WTC11 (cell line): ENCODE measurements at regions not wholly inside any gene's neighbourhood (a gene's known extent, or its start where the extent isn't known, plus 50 kb on each side); places are given as distances from the start of the nearest gene placed in this dataset.

Experiments used
- ATAC-seq: fragments of 200-7000 bp; cut with Tn5 transposase; 2 replicates; pipeline ENCODE4 v1.10.0; 2021; ENCODE audit warnings: mild to moderate bottlenecking, moderate library complexity
- CTCF ChIA-PET: fragments of 300-600 bp; sonication (Branson Sonifier 250); formaldehyde crosslinking; loops from one replicate; lab custom pipeline; 2021; ENCODE audit warnings: antibody characterized with exemption; lab: Charles Lee
- POLR2A ChIA-PET: fragments of 350-600 bp; sonication (Branson Sonifier 250); formaldehyde crosslinking; loops from one replicate; lab custom pipeline; 2021; ENCODE audit warnings: antibody characterized with exemption; lab: Charles Lee
- DNase-seq: peaks from one replicate; pipeline ENCODE4 v3.0.0; 2021; ENCODE audit warnings: low spot score
- H3K27ac Mint-ChIP-seq: 2 replicates; pipeline ENCODE4 v1.8.0; 2021; ENCODE audit warnings: mixed read lengths
- H3K27me3 Mint-ChIP-seq: 2 replicates; pipeline ENCODE4 v1.8.0; 2021; ENCODE audit warnings: low read depth, mild to moderate bottlenecking, moderate library complexity, mixed read lengths
- H3K36me3 Mint-ChIP-seq: 2 replicates; pipeline ENCODE4 v1.8.0; 2021; ENCODE audit warnings: mixed read lengths
- H3K4me1 Mint-ChIP-seq: 2 replicates; pipeline ENCODE4 v1.8.0; 2022; ENCODE audit warnings: mixed read lengths
- H3K4me3 Mint-ChIP-seq: 2 replicates; pipeline ENCODE4 v1.8.0; 2021; ENCODE audit warnings: mild to moderate bottlenecking, moderate library complexity, mixed read lengths
- H3K9me3 Mint-ChIP-seq: 2 replicates; pipeline ENCODE4 v1.8.0; 2021; ENCODE audit warnings: mixed read lengths
- ATF2 ChIP-seq: sonication (generic); formaldehyde crosslinking; IDR thresholded peaks from 2 replicates; pipeline ENCODE4 v1.8.1; 2022; ENCODE audit warnings: low read depth, missing genetic modification reagents, borderline replicate concordance
- ERG ChIP-seq: fragments of 250-450 bp; sonication (Bioruptor Pico); IDR thresholded peaks from 2 replicates; pipeline ENCODE4 v1.8.0; 2021; ENCODE audit warnings: mild to moderate bottlenecking
- ETV6 ChIP-seq: sonication (generic); formaldehyde crosslinking; IDR thresholded peaks from 2 replicates; pipeline ENCODE4 v1.8.1; 2022; ENCODE audit warnings: mild to moderate bottlenecking, missing genetic modification reagents
- FOXJ3 ChIP-seq: sonication (generic); formaldehyde crosslinking; IDR thresholded peaks from 2 replicates; pipeline ENCODE4 v1.9.0; 2021; ENCODE audit warnings: missing genetic modification reagents, mild to moderate bottlenecking, borderline replicate concordance
- HMGA2 ChIP-seq: fragments of 250-450 bp; sonication (Bioruptor Pico); IDR thresholded peaks from 2 replicates; pipeline ENCODE4 v1.4.0; 2021; ENCODE audit warnings: mild to moderate bottlenecking, moderate library complexity
- JAZF1 ChIP-seq: fragments of 250-450 bp; sonication (Bioruptor Pico); IDR thresholded peaks from 2 replicates; pipeline ENCODE4 v1.9.0; 2021; ENCODE audit warnings: moderate library complexity, mild to moderate bottlenecking, inconsistent platforms
- NFATC4 ChIP-seq: fragments of 250-450 bp; sonication (Bioruptor Pico); IDR thresholded peaks from 2 replicates; pipeline ENCODE4 v1.9.0; 2021; ENCODE audit warnings: mild to moderate bottlenecking
- NR2C2 ChIP-seq: sonication (generic); formaldehyde crosslinking; IDR thresholded peaks from 2 replicates; pipeline ENCODE4 v1.8.0; 2022; ENCODE audit warnings: mild to moderate bottlenecking, missing genetic modification reagents
- RELA ChIP-seq: sonication (generic); formaldehyde crosslinking; IDR thresholded peaks from 2 replicates; pipeline ENCODE4 v1.8.1; 2022; ENCODE audit warnings: missing genetic modification reagents, mild to moderate bottlenecking, borderline replicate concordance
- RORB ChIP-seq: fragments of 250-450 bp; sonication (Bioruptor Pico); IDR thresholded peaks from 2 replicates; pipeline ENCODE4 v1.9.0; 2021; ENCODE audit warnings: mild to moderate bottlenecking
- SMAD3 ChIP-seq: sonication (generic); formaldehyde crosslinking; IDR thresholded peaks from 2 replicates; pipeline ENCODE4 v1.8.0; 2022; ENCODE audit warnings: missing genetic modification reagents, mild to moderate bottlenecking, borderline replicate concordance
- SMAD4 ChIP-seq: sonication (generic); formaldehyde crosslinking; IDR thresholded peaks from 2 replicates; pipeline ENCODE4 v1.8.0; 2022; ENCODE audit warnings: mild to moderate bottlenecking, missing genetic modification reagents
- SOX15 ChIP-seq: fragments of 250-450 bp; sonication (Bioruptor Pico); IDR thresholded peaks from 2 replicates; pipeline ENCODE4 v1.9.0; 2021; ENCODE audit warnings: mild to moderate bottlenecking
- TEAD4 ChIP-seq: sonication (generic); formaldehyde crosslinking; IDR thresholded peaks from 2 replicates; pipeline ENCODE4 v1.8.0; 2022; ENCODE audit warnings: mild to moderate bottlenecking, missing genetic modification reagents
- TP53 ChIP-seq: sonication (generic); formaldehyde crosslinking; IDR thresholded peaks from 2 replicates; pipeline ENCODE4 v1.8.1; 2023; ENCODE audit warnings: mild to moderate bottlenecking, missing genetic modification reagents
- ZBTB43 ChIP-seq: sonication (generic); formaldehyde crosslinking; IDR thresholded peaks from 2 replicates; pipeline ENCODE4 v1.8.1; 2023; ENCODE audit warnings: mild to moderate bottlenecking, missing genetic modification reagents
- ZNF232 ChIP-seq: sonication (generic); formaldehyde crosslinking; IDR thresholded peaks from 2 replicates; pipeline ENCODE4 v1.8.0; 2022; ENCODE audit warnings: mild to moderate bottlenecking, missing genetic modification reagents
- ZNF281 ChIP-seq: sonication (generic); formaldehyde crosslinking; IDR thresholded peaks from 2 replicates; pipeline ENCODE4 v1.8.0; 2023; ENCODE audit warnings: mild to moderate bottlenecking, missing genetic modification reagents
- ZNF416 ChIP-seq: fragments of 250-450 bp; sonication (Bioruptor Pico); IDR thresholded peaks from 2 replicates; pipeline ENCODE4 v1.9.0; 2021; ENCODE audit warnings: mild to moderate bottlenecking, inconsistent platforms
- ZNF671 ChIP-seq: fragments of 250-450 bp; sonication (Bioruptor Pico); IDR thresholded peaks from 2 replicates; pipeline ENCODE4 v1.8.0; 2021; ENCODE audit warnings: mild to moderate bottlenecking
- TF ChIP-seq, protein P1 (sequence below): sonication (generic); formaldehyde crosslinking; IDR thresholded peaks from 2 replicates; pipeline ENCODE4 v1.8.0; 2022; ENCODE audit warnings: mild to moderate bottlenecking, missing genetic modification reagents
- TF ChIP-seq, protein P2 (sequence below): sonication (generic); formaldehyde crosslinking; IDR thresholded peaks from 2 replicates; pipeline ENCODE4 v1.8.0; 2023; ENCODE audit warnings: missing genetic modification reagents
- TF ChIP-seq, protein P3 (sequence below): sonication (generic); formaldehyde crosslinking; IDR thresholded peaks from 2 replicates; pipeline ENCODE4 v1.8.1; 2023; ENCODE audit warnings: mild to moderate bottlenecking, missing genetic modification reagents, moderate library complexity
- TF ChIP-seq, protein P4 (sequence below): sonication (generic); formaldehyde crosslinking; IDR thresholded peaks from 2 replicates; pipeline ENCODE4 v1.8.1; 2023; ENCODE audit warnings: mild to moderate bottlenecking, missing genetic modification reagents, borderline replicate concordance

GRCh38 chr1:182264185-182264584 is 127.4 kb downstream of the GLUL start (continued):
- TF ChIP-seq, protein P1, sequence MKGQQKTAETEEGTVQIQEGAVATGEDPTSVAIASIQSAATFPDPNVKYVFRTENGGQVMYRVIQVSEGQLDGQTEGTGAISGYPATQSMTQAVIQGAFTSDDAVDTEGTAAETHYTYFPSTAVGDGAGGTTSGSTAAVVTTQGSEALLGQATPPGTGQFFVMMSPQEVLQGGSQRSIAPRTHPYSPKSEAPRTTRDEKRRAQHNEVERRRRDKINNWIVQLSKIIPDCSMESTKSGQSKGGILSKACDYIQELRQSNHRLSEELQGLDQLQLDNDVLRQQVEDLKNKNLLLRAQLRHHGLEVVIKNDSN, result no peak
- TF ChIP-seq SMAD3 (CRISPR knock-in tag), result no peak
- no peak for TF ChIP-seq ATF2
- no peak for TF ChIP-seq JAZF1
- no peak for TF ChIP-seq HMGA2
- no peak for TF ChIP-seq NFATC4 (CRISPR knock-in tag)
- no peak for TF ChIP-seq RORB
- TF ChIP-seq ZNF416 (CRISPR knock-in tag), result no peak
- no peak for TF ChIP-seq ZNF671 (CRISPR knock-in tag)
- TF ChIP-seq, all 79 proteins: peak for 0

- Mint-ChIP-seq H3K27me3 (no peaks in the 10 kb centered on the region), H3K4me3 (no peak overlapping the region), H3K9me3 (no peaks in the 10 kb centered on the region), H3K27ac (no peak overlapping the region), H3K36me3 (no peaks in the 10 kb centered on the region), H3K4me1 (no peaks in the 10 kb centered on the region)
- TF ChIP-seq, protein P2, sequence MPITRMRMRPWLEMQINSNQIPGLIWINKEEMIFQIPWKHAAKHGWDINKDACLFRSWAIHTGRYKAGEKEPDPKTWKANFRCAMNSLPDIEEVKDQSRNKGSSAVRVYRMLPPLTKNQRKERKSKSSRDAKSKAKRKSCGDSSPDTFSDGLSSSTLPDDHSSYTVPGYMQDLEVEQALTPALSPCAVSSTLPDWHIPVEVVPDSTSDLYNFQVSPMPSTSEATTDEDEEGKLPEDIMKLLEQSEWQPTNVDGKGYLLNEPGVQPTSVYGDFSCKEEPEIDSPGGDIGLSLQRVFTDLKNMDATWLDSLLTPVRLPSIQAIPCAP (CRISPR knock-in tag), result no peak
- no peak for TF ChIP-seq ETV6 (CRISPR knock-in tag)
- TF ChIP-seq ERG (CRISPR knock-in tag), result no peak
- TF ChIP-seq ZNF232 (CRISPR knock-in tag), result no peak
- TF ChIP-seq NR2C2, result no peak
- TF ChIP-seq ZNF281 (CRISPR knock-in tag), result no peak
- no peak for TF ChIP-seq RELA (CRISPR knock-in tag)
- TF ChIP-seq TP53 (CRISPR knock-in tag), result no peak
- DNase-seq (no peak), ATAC-seq (no peak)
- ChIA-PET CTCF (interaction anchor here (1.2 kb wide), 1 partner anchor 179 kb away, joined by 3 read pairs; no protein-coding TSS in a partner anchor), POLR2A (no interaction called here)
Observed at GRCh38 chr1:182263706-182264105, 127.9 kb downstream of the GLUL start.

DNA sequence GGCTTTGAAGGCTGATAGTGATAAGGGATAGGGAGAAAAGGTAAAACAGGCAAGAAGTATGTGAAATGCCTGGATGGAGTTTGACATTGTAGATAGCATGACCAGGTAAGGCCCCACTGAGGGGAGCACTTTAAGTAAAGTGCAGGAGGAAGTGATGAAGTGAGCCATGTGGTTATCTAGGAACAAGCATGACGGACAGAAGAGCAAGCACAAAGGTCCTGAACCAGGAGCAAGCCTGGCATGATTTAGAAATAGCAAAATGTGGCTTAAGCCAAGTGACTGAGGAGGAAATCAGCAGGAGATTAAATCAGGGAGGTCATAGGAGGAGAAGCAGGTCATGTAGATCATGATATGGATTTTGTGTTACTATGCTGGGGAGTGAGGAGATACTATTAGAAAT is 129.2 kb downstream of the GLUL start:
- ChIA-PET CTCF (interaction anchor here (1.2 kb wide), 1 partner anchor 177 kb away, joined by 3 read pairs; no protein-coding TSS in a partner anchor), POLR2A (no interaction called here)
- Mint-ChIP-seq H3K4me1 (no peaks in the 10 kb centered on the region), H3K27ac (no peak overlapping the region), H3K4me3 (no peak overlapping the region), H3K27me3 (no peaks in the 10 kb centered on the region), H3K36me3 (no peaks in the 10 kb centered on the region), H3K9me3 (no peaks in the 10 kb centered on the region)
- DNase-seq, result no peak
- ATAC-seq, result no peak
- TF ChIP-seq SMAD4 (CRISPR knock-in tag), result no peak
- no peak for TF ChIP-seq NR2C2
- TF ChIP-seq FOXJ3 (CRISPR knock-in tag), result no peak
- TF ChIP-seq SOX15 (CRISPR knock-in tag), result no peak
- TF ChIP-seq TEAD4, result no peak
- TF ChIP-seq, protein P3, sequence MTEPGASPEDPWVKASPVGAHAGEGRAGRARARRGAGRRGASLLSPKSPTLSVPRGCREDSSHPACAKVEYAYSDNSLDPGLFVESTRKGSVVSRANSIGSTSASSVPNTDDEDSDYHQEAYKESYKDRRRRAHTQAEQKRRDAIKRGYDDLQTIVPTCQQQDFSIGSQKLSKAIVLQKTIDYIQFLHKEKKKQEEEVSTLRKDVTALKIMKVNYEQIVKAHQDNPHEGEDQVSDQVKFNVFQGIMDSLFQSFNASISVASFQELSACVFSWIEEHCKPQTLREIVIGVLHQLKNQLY (CRISPR knock-in tag), result no peak
- no peak for TF ChIP-seq ZBTB43
- TF ChIP-seq, protein P4, sequence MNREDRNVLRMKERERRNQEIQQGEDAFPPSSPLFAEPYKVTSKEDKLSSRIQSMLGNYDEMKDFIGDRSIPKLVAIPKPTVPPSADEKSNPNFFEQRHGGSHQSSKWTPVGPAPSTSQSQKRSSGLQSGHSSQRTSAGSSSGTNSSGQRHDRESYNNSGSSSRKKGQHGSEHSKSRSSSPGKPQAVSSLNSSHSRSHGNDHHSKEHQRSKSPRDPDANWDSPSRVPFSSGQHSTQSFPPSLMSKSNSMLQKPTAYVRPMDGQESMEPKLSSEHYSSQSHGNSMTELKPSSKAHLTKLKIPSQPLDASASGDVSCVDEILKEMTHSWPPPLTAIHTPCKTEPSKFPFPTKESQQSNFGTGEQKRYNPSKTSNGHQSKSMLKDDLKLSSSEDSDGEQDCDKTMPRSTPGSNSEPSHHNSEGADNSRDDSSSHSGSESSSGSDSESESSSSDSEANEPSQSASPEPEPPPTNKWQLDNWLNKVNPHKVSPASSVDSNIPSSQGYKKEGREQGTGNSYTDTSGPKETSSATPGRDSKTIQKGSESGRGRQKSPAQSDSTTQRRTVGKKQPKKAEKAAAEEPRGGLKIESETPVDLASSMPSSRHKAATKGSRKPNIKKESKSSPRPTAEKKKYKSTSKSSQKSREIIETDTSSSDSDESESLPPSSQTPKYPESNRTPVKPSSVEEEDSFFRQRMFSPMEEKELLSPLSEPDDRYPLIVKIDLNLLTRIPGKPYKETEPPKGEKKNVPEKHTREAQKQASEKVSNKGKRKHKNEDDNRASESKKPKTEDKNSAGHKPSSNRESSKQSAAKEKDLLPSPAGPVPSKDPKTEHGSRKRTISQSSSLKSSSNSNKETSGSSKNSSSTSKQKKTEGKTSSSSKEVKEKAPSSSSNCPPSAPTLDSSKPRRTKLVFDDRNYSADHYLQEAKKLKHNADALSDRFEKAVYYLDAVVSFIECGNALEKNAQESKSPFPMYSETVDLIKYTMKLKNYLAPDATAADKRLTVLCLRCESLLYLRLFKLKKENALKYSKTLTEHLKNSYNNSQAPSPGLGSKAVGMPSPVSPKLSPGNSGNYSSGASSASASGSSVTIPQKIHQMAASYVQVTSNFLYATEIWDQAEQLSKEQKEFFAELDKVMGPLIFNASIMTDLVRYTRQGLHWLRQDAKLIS (CRISPR knock-in tag), result no peak
